Right lobe of liver (tissue), 6 donors: ENCODE measurements at regions not wholly inside any gene's neighbourhood (a gene's known extent, or its start where the extent isn't known, plus 50 kb on each side); places are given as distances from the start of the nearest gene placed in this dataset.
"Not testable (repeated sequence)": the region's sequence is repeated elsewhere in the genome, so short reads cannot be mapped to it uniquely, and the experiment has no call there.

Experiments
- ATAC-seq, 4 donors: fragments of 200-7000 bp; cut with Tn5 transposase; one replicate each; pipeline ENCODE4 v1.9.1; 2020; ENCODE audit warnings: mild to moderate bottlenecking in 4 of 4, moderate library complexity in 4 of 4
- DNase-seq, 3 donors: peaks; one replicate each; pipeline ENCODE4 v3.0.0-alpha.2; 2020
- H3K27ac ChIP-seq, 3 donors: fragments of 200-600 bp; one replicate each; pipeline ENCODE4 v1.8.0; 2022
- H3K27me3 ChIP-seq, 2 donors: fragments of 200-600 bp; one replicate each; pipeline ENCODE4 v1.8.0; 2022
- H3K36me3 ChIP-seq, 4 donors: fragments of 200-600 bp; sonication (generic) in 1 of 4; one replicate each; pipeline versions ENCODE4 v1.5.1 to v1.8.0; 2017 to 2022; ENCODE audit warnings: control low read depth in 1 of 4
- H3K4me1 ChIP-seq, 4 donors: fragments of 200-600 bp; sonication (generic) in 1 of 4; one replicate each; pipeline versions ENCODE4 v1.5.1 to v1.8.0; 2017 to 2022; ENCODE audit warnings: control low read depth in 1 of 4
- H3K4me3 ChIP-seq, 3 donors: fragments of 200-600 bp; one replicate each; pipeline ENCODE4 v1.8.0; 2022
- H3K9me3 ChIP-seq, 4 donors: fragments of 200-600 bp; sonication (generic) in 1 of 4; one replicate each; pipeline versions ENCODE4 v1.5.1 to v1.8.0; 2017 to 2022; ENCODE audit warnings: control low read depth in 1 of 4
- CTCF ChIP-seq, 4 donors: fragments of 200-600 bp in 3 of 4; fragments of 450-650 bp in 1 of 4; IDR thresholded peaks; one replicate each; pipeline versions ENCODE4 v1.5.1 to v1.8.0; 2016 to 2022; ENCODE audit warnings: antibody characterized with exemption in 4 of 4, mild to moderate bottlenecking in 2 of 4
- POLR2A ChIP-seq: fragments of 450-650 bp; IDR thresholded peaks from one replicate; pipeline ENCODE4 v1.6.1; 2017; ENCODE audit warnings: antibody characterized with exemption, mild to moderate bottlenecking
- WGBS: methylation state at CpG from one replicate; pipeline ENCODE4 v1.1.6; 2018; ENCODE audit warnings: low coverage, low lambda C conversion rate; ENCODE audit not compliant: insufficient coverage; ENCODE audit errors: missing lambda C conversion rate; 5-methylcytosine and 5-hydroxymethylcytosine counted together
- intact Hi-C, 2 donors: fragments of 100-400 bp; cut with DNase I; formaldehyde crosslinking; loops; one replicate each; pipeline versions ENCODE4 v1.11.2 to v1.14.1; 2022
- donor health status: DM: no; HTN: yes; CAD: no.
- donor health status: DM: no; HTN: no; CAD: no.
- donor health status: DM: no; HTN: no; CAD: no.
- donor health status: DM: no; HTN: yes; CAD: no.
- donor health status: DM: no; HTN: yes; CAD: no.

- TF ChIP-seq POLR2A = no peak
- TF ChIP-seq CTCF (IDR thresholded peaks at IDR 0.05) = no peak
- H3K4me1 ChIP-seq = no peaks in the 10 kb centered on the region
- no peak overlapping the region for H3K27ac ChIP-seq
- 45% methylated on average over 14 of the region's 14 CpGs for WGBS
- no peak overlapping the region for H3K4me3 ChIP-seq
- H3K36me3 ChIP-seq = no peaks in the 10 kb centered on the region
- no peak for DNase-seq
- H3K9me3 ChIP-seq = no peaks in the 10 kb centered on the region
- intact Hi-C loops = no loop called here
- H3K27me3 ChIP-seq = no peaks in the 10 kb centered on the region
- ATAC-seq = no peak
These were observed 793.3 kb upstream of the GOT2 start for GRCh38 chr16:59527206-59527997.

GRCh38 chr16:59522826-59523225 is 788.7 kb upstream of the GOT2 start:
- WGBS = 45% methylated on average over 3 of the region's 3 CpGs
- Histone ChIP-seq H3K27me3 (no peaks in the 10 kb centered on the region), H3K4me1 (no peaks in the 10 kb centered on the region), H3K9me3 (no peaks in the 10 kb centered on the region), H3K27ac (no peak overlapping the region), H3K4me3 (no peak overlapping the region), H3K36me3 (no peaks in the 10 kb centered on the region)
- no peak for ATAC-seq
- intact Hi-C loops = no loop called here
- TF ChIP-seq POLR2A (no peak), CTCF (IDR thresholded peaks at IDR 0.05) (no peak)
- DNase-seq = no peak

GRCh38 chr16:59518721-59519120 is 784.6 kb upstream of the GOT2 start:
- WGBS = 22% methylated on average over 5 of the region's 5 CpGs
- H3K4me3 ChIP-seq, H3K36me3 ChIP-seq, H3K9me3 ChIP-seq, DNase-seq, H3K27me3 ChIP-seq, ATAC-seq, H3K4me1 ChIP-seq, intact Hi-C loops, H3K27ac ChIP-seq: not testable (repeated sequence)

GRCh38 chr16:59514651-59515050 is 780.5 kb upstream of the GOT2 start:
- ATAC-seq (no peak), DNase-seq (no peak)
- no peaks in the 10 kb centered on the region for H3K4me1 ChIP-seq
- H3K9me3 ChIP-seq = no peaks in the 10 kb centered on the region
- H3K36me3 ChIP-seq = no peaks in the 10 kb centered on the region
- H3K4me3 ChIP-seq = no peak overlapping the region
- no peaks in the 10 kb centered on the region for H3K27me3 ChIP-seq
- WGBS = 38% methylated on average over 1 of the region's 4 CpGs
- H3K27ac ChIP-seq = no peak overlapping the region
- TF ChIP-seq POLR2A (no peak), CTCF (IDR thresholded peaks at IDR 0.05) (no peak)
- intact Hi-C loops = no loop called here

- no peak for TF ChIP-seq CTCF (IDR thresholded peaks at IDR 0.05)
- no peak for TF ChIP-seq POLR2A
These were observed 775.9 kb upstream of the GOT2 start for GRCh38 chr16:59510008-59510424.

More at GRCh38 chr16:59510008-59510424, 775.9 kb upstream of the GOT2 start:
- DNase-seq (no peak), ATAC-seq (no peak)
- H3K4me1 ChIP-seq = no peaks in the 10 kb centered on the region
- no peak overlapping the region for H3K4me3 ChIP-seq
- no peak overlapping the region for H3K27ac ChIP-seq
- H3K36me3 ChIP-seq = no peaks in the 10 kb centered on the region
- 23% methylated on average over 3 of the region's 3 CpGs for WGBS
- H3K27me3 ChIP-seq = no peaks in the 10 kb centered on the region
- H3K9me3 ChIP-seq = no peaks in the 10 kb centered on the region
- intact Hi-C loops = no loop called here
